ENCODE measurements at regions not wholly inside any gene's neighbourhood (a gene's known extent, or its start where the extent isn't known, plus 50 kb on each side); places are given as distances from the start of the nearest gene placed in this dataset.

DNA sequence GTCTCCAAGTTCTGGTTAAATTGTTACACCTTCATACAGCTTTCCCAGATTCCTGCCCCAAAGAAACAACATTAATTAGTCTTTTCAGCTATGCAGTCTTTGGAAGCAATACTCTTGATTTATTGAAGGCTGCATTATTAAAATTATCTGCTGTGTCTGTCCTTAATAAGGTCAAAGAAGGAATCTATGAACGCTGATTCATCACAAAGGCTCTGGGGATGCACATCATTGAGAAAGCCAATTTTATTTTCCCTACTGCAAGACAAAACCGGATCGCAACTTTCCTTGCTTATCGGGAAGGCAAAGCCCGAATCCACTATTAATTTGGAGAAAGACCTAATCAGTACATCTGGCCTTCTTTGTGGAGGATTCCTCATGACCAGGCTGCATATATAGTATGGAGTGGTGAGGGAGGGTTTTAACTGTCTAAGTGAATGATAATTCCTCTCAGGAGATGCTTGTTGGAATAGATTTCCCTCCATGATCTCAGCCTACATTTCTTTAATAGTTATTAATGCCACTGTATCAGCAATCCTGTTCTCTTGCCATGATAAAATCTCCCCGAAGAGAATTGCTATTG, 224.6 kb downstream of the PIK3C3 start:
- no peak for TF ChIP-seq POLR2AphosphoS5 (IDR thresholded peaks at IDR 0.05; ENCODE audit: low read depth, low read length)
- no peak for TF ChIP-seq POLR2A (IDR thresholded peaks at IDR 0.05; ENCODE audit: low read depth, low read length)
- TF ChIP-seq TAF1 (IDR thresholded peaks at IDR 0.05; ENCODE audit: low read depth, low read length) = no peak
- no peak for TF ChIP-seq SPI1 (IDR thresholded peaks at IDR 0.05; ENCODE audit: low read depth, low read length)
- TF ChIP-seq POU2F2 (IDR thresholded peaks at IDR 0.05; ENCODE audit: low read depth, low read length) = no peak
